ENCODE measurements at regions not wholly inside any gene's neighbourhood (a gene's known extent, or its start where the extent isn't known, plus 50 kb on each side); places are given as distances from the start of the nearest gene placed in this dataset.

DNA sequence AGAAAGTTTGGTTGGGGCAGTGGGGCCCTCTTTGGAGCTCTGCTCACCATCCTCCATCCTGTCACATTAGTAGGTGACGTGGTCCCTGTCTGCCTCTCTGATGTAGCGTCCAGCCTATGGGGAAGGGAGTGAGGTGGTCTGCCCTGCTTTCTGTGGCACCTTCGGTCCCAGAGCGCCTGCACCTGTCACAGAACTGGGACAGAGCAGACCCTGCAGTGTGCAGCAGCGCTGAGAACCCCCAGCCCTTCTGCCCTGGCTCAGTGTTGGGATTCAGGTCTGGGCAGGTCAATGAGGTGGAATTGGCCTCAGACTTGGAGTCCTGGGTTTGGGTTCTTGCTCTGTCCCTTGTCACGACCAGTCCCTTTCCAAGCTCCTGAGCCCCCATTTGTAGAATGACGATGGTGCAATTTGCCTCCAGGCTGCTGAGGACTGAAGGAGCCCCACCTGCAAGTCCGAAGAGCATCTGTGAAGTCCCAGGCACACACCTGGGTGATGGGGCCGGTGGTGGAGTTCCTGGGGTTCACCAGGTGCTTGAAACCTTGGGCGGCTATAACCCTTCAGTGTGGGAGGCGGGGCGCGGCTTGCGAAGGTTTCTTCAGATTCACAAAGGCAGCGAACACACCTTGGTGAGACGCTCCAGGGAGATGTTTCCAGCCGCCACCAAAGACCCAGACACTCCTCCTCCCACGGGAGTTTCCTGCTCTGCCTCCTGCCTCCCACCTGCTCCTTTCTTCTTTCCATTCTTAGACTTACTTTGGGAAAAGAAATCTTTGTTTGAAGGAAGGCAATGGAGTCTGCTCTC, 265.4 kb upstream of the HDAC4 start (continued):
- TF ChIP-seq NBN (IDR thresholded peaks at IDR 0.05): no peak
- TF ChIP-seq RAD21 (IDR thresholded peaks at IDR 0.05; ENCODE audit: insufficient read depth, low read depth, low read length): no peak
- TF ChIP-seq, protein P1, sequence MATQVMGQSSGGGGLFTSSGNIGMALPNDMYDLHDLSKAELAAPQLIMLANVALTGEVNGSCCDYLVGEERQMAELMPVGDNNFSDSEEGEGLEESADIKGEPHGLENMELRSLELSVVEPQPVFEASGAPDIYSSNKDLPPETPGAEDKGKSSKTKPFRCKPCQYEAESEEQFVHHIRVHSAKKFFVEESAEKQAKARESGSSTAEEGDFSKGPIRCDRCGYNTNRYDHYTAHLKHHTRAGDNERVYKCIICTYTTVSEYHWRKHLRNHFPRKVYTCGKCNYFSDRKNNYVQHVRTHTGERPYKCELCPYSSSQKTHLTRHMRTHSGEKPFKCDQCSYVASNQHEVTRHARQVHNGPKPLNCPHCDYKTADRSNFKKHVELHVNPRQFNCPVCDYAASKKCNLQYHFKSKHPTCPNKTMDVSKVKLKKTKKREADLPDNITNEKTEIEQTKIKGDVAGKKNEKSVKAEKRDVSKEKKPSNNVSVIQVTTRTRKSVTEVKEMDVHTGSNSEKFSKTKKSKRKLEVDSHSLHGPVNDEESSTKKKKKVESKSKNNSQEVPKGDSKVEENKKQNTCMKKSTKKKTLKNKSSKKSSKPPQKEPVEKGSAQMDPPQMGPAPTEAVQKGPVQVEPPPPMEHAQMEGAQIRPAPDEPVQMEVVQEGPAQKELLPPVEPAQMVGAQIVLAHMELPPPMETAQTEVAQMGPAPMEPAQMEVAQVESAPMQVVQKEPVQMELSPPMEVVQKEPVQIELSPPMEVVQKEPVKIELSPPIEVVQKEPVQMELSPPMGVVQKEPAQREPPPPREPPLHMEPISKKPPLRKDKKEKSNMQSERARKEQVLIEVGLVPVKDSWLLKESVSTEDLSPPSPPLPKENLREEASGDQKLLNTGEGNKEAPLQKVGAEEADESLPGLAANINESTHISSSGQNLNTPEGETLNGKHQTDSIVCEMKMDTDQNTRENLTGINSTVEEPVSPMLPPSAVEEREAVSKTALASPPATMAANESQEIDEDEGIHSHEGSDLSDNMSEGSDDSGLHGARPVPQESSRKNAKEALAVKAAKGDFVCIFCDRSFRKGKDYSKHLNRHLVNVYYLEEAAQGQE (IDR thresholded peaks at IDR 0.05; ENCODE audit: low read depth, low read length): no peak
- no peak for TF ChIP-seq IKZF1 (conservative IDR thresholded peaks at IDR 0.05)
- TF ChIP-seq, protein P2, sequence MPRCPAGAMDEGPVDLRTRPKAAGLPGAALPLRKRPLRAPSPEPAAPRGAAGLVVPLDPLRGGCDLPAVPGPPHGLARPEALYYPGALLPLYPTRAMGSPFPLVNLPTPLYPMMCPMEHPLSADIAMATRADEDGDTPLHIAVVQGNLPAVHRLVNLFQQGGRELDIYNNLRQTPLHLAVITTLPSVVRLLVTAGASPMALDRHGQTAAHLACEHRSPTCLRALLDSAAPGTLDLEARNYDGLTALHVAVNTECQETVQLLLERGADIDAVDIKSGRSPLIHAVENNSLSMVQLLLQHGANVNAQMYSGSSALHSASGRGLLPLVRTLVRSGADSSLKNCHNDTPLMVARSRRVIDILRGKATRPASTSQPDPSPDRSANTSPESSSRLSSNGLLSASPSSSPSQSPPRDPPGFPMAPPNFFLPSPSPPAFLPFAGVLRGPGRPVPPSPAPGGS (IDR thresholded peaks at IDR 0.05; ENCODE audit: borderline replicate concordance, insufficient read depth, low read depth, low read length, poor library complexity, severe bottlenecking): no peak
- TF ChIP-seq ZBED1 (IDR thresholded peaks at IDR 0.05; ENCODE audit: borderline replicate concordance): no peak
- TF ChIP-seq ZNF622 (IDR thresholded peaks at IDR 0.05): no peak

Data from GM12878 (cell line).